HepG2 (cell line): ENCODE measurements at regions not wholly inside any gene's neighbourhood (a gene's known extent, or its start where the extent isn't known, plus 50 kb on each side); places are given as distances from the start of the nearest gene placed in this dataset.

Source experiments
- ATAC-seq: fragments of 200-7000 bp; cut with Tn5 transposase; 3 replicates; pipeline ENCODE4 v1.9.1; 2020; ENCODE audit warnings: mild to moderate bottlenecking, moderate library complexity
- BruUV-seq: library from RNA; stranded (reverse); fragments of 400-500 nt; replicated peaks from 2 replicates; lab custom pipeline; 2021; lab: Mats Ljungman, UMichigan
- CTCF ChIA-PET: fragments of 300-600 bp; formaldehyde crosslinking; extraction: SDS; loops from one replicate; lab custom pipeline; 2021; ENCODE audit warnings: low total read pairs, inconsistent platforms, low intra/inter-chr PET ratio; lab: Yijun Ruan, JAX
- POLR2A ChIA-PET: fragments of 350-600 bp; sonication (Branson Sonifier 250); formaldehyde crosslinking; loops from one replicate; lab custom pipeline; 2020; ENCODE audit warnings: antibody characterized with exemption, inconsistent platforms; lab: Yijun Ruan, JAX
- DNase-seq: peaks from one replicate; pipeline ENCODE4 v3.0.0-alpha.2; 2015; ENCODE audit warnings: low spot score
- FAIRE-seq: peaks from 3 replicates; lab custom pipeline; 2011; peaks lifted over from hg19 to GRCh38; lab: Jason Lieb, UNC
- H2AFZ ChIP-seq: one replicate; pipeline ENCODE4 v1.6.1; 2011; ENCODE audit warnings: low read length, inconsistent platforms
- H3K27ac ChIP-seq: fragments of 300-600 bp; 3 replicates; pipeline ENCODE4 v1.8.0; 2011; ENCODE audit warnings: mixed run types, mild to moderate bottlenecking, mixed read lengths, low read length, inconsistent platforms; ENCODE audit not compliant: insufficient read depth; ENCODE audit errors: extremely low read length
- H3K27me3 ChIP-seq, 2 experiments: fragments of 200-600 bp in 1 of 2; 2 replicates in 1 of 2; 3 replicates in 1 of 2; pipeline versions ENCODE4 v1.6.0 to v1.8.0; 2011; ENCODE audit warnings: low read length in 2 of 2, mild to moderate bottlenecking in 2 of 2, moderate library complexity in 2 of 2, inconsistent platforms in 1 of 2; ENCODE audit not compliant: insufficient read depth in 2 of 2, control insufficient read depth in 1 of 2
- H3K36me3 ChIP-seq, 2 experiments: fragments of 200-600 bp in 1 of 2; replicated peaks in 1 of 2; 2 replicates in 1 of 2; 3 replicates in 1 of 2; pipeline versions ENCODE4 v1.5.1 to v1.8.0; 2011; ENCODE audit warnings: low read length in 2 of 2, inconsistent platforms in 1 of 2; ENCODE audit not compliant: insufficient read depth in 2 of 2, control insufficient read depth in 1 of 2
- H3K4me1 ChIP-seq: 2 replicates; pipeline ENCODE4 v1.5.1; 2012; ENCODE audit warnings: low read length, inconsistent platforms; ENCODE audit not compliant: insufficient read depth
- H3K4me2 ChIP-seq: 2 replicates; pipeline ENCODE4 v1.6.0; 2011; ENCODE audit warnings: low read depth, low read length, inconsistent platforms
- H3K4me3 ChIP-seq, 3 experiments: fragments of 200-600 bp in 1 of 3; sonication (generic), shearing (Covaris generic) in 1 of 3; replicated peaks in 1 of 3; 2 replicates each; pipeline ENCODE4 v1.5.1; 2011 to 2016; ENCODE audit warnings: low read length in 3 of 3, inconsistent platforms in 2 of 3, low read depth in 2 of 3, mild to moderate bottlenecking in 2 of 3, control low read depth in 1 of 3, mixed read lengths in 1 of 3; ENCODE audit not compliant: insufficient read depth in 1 of 3
- H3K79me2 ChIP-seq: one replicate; pipeline ENCODE4 v1.6.1; 2011; ENCODE audit warnings: low read length, inconsistent platforms; ENCODE audit not compliant: insufficient read depth
- H3K9ac ChIP-seq: 2 replicates; pipeline ENCODE4 v1.6.0; 2011; ENCODE audit warnings: mild to moderate bottlenecking, low read depth, low read length, inconsistent platforms; ENCODE audit not compliant: insufficient read depth
- H3K9me3 ChIP-seq: 2 replicates; pipeline ENCODE4 v1.5.1; 2012; ENCODE audit warnings: mild to moderate bottlenecking, low read length
- H4K20me1 ChIP-seq: 2 replicates; pipeline ENCODE4 v1.6.0; 2011; ENCODE audit warnings: inconsistent platforms, mild to moderate bottlenecking, low read length, moderate library complexity; ENCODE audit not compliant: insufficient read depth
- ATAD3A ChIP-seq: sonication (generic); formaldehyde crosslinking; IDR thresholded peaks from 2 replicates; pipeline ENCODE4 v1.4.0; 2020; ENCODE audit warnings: missing genetic modification reagents
- CHD4 ChIP-seq: fragments of 200-600 bp; sonication (generic); IDR thresholded peaks from 2 replicates; pipeline ENCODE4 v1.7.0; 2017; ENCODE audit warnings: mild to moderate bottlenecking, low read length, borderline replicate concordance
- HNF1B ChIP-seq: sonication (generic); formaldehyde crosslinking; IDR thresholded peaks from 2 replicates; pipeline ENCODE4 v1.5.1; 2020; ENCODE audit warnings: mild to moderate bottlenecking, moderate library complexity, missing genetic modification reagents
- HNRNPK ChIP-seq: fragments of 200-400 bp; formaldehyde crosslinking; IDR thresholded peaks from 2 replicates; pipeline ENCODE4 v1.6.1; 2018; ENCODE audit warnings: low read length, low read depth, moderate library complexity, mild to moderate bottlenecking; ENCODE audit not compliant: poor library complexity, severe bottlenecking
- MED13 ChIP-seq: sonication (generic); formaldehyde crosslinking; IDR thresholded peaks from 2 replicates; pipeline ENCODE4 v1.5.0; 2020; ENCODE audit warnings: missing genetic modification reagents
- NCOA2 ChIP-seq: sonication (generic); formaldehyde crosslinking; IDR thresholded peaks from 2 replicates; pipeline ENCODE4 v1.8.0; 2022; ENCODE audit warnings: inconsistent platforms
- RFXANK ChIP-seq: IDR thresholded peaks from 2 replicates; pipeline ENCODE4 v1.6.1; 2016
- SOX6 ChIP-seq, 2 experiments: fragments of 450-650 bp in 1 of 2; sonication (generic) in 1 of 2; formaldehyde crosslinking in 1 of 2; IDR thresholded peaks; 2 replicates each; pipeline versions ENCODE4 v1.4.0 to v1.6.1; 2017 to 2020; ENCODE audit warnings: antibody characterized with exemption in 1 of 2, mild to moderate bottlenecking in 1 of 2, missing genetic modification reagents in 1 of 2
- ZSCAN9 ChIP-seq: IDR thresholded peaks from 2 replicates; pipeline ENCODE4 v1.6.1; 2016; ENCODE audit warnings: borderline replicate concordance
- WGBS: methylation state at CpG from one replicate; pipeline ENCODE4 v1.1.6; 2017; ENCODE audit warnings: low lambda C conversion rate; 5-methylcytosine and 5-hydroxymethylcytosine counted together
- in situ Hi-C: cut with HindIII; loops from 2 replicates; pipeline ENCODE4 v1.10.0; 2017; ENCODE audit warnings: low pct_unique_long_range_greater_than_20kb; ENCODE audit not compliant: extremely low pct_ligation_motif_present
- intact Hi-C: fragments of 100-400 bp; cut with micrococcal nuclease; formaldehyde crosslinking; loops from one replicate; pipeline ENCODE4 v1.10.0; 2022; ENCODE audit not compliant: unreplicated experiment

DNA sequence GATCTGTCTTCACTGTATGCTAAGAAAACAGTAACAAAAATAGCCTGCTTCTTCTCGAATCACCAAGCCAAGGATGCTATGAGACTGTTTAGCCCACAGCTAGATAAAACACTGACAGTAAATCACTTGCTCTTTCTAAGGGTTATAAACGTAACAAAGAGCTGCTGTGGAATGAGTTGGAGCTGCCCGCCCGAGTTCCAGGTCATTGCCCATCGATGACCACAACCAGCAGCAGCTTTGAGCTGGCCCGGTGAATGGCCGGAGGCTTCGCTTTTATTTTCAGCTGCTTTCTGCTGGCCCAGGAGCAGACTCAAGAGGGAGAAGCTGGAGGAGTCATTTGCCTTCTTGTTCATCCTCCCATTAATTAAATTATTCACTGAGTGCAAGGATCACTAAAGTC, 82.2 kb upstream of the CDH4 start:
- Histone ChIP-seq H3K27ac (no peak overlapping the region), H3K4me1 (no peaks in the 10 kb centered on the region), H3K4me3 (no peak overlapping the region), H4K20me1 (no peaks in the 10 kb centered on the region), H3K27me3 (no peaks in the 10 kb centered on the region; a peak in 1 of 5 replicates), H3K79me2 (no peaks in the 10 kb centered on the region), H2AFZ (no peak overlapping the region), H3K36me3 (no peaks in the 10 kb centered on the region), H3K4me2 (no peak overlapping the region), H3K9me3 (peaks cover 21% of the 10 kb centered on the region), H3K9ac (no peak overlapping the region)
- no TSS peak for BruUV-seq
- ChIA-PET CTCF (no interaction called here), POLR2A (no interaction called here)
- no peak for ATAC-seq
- no peak for FAIRE-seq
- no peak for DNase-seq
- intact Hi-C loops = no loop called here
- in situ Hi-C loops = no loop called here
- TF ChIP-seq CHD4 (no peak), MED13 (CRISPR knock-in tag) (no peak), HNRNPK (no peak), SOX6 (IDR thresholded peaks at IDR 0.05) (no peak), SOX6 (CRISPR knock-in tag; IDR thresholded peaks at IDR 0.05) (no peak), ATAD3A (CRISPR knock-in tag) (no peak), ZSCAN9 (CRISPR knock-in tag) (no peak), NCOA2 (CRISPR knock-in tag) (no peak), RFXANK (CRISPR knock-in tag) (no peak)
- WGBS = 11% methylated on average over 8 of the region's 8 CpGs

GRCh38 chr20:61170496-61171320, 81.4 kb upstream of the CDH4 start:
- peaks cover 29% of the 10 kb centered on the region for H3K9me3 ChIP-seq
- DNase-seq = no peak
- no peak overlapping the region for H2AFZ ChIP-seq
- no peaks in the 10 kb centered on the region for H4K20me1 ChIP-seq
- ChIA-PET CTCF (no interaction called here), POLR2A (no interaction called here)
- H3K27ac ChIP-seq = no peak overlapping the region
- no peak for TF ChIP-seq HNF1B (CRISPR knock-in tag)
- H3K4me2 ChIP-seq = no peak overlapping the region
- intact Hi-C loops (no loop called here), in situ Hi-C loops (no loop called here)
- H3K4me3 ChIP-seq = no peak overlapping the region
- ATAC-seq = no peak
- 4% methylated on average over 11 of the region's 11 CpGs for WGBS
- no peaks in the 10 kb centered on the region for H3K79me2 ChIP-seq
- H3K27me3 ChIP-seq = no peaks in the 10 kb centered on the region; a peak in 1 of 5 replicates
- FAIRE-seq = no peak
- no peak overlapping the region for H3K9ac ChIP-seq
- BruUV-seq = no TSS peak
- H3K4me1 ChIP-seq = no peaks in the 10 kb centered on the region
- H3K36me3 ChIP-seq = no peaks in the 10 kb centered on the region
